ENCODE measurements at regions not wholly inside any gene's neighbourhood (a gene's known extent, or its start where the extent isn't known, plus 50 kb on each side); places are given as distances from the start of the nearest gene placed in this dataset.
A peak's percentile ranks its signal among the peaks of the same experiment; 100 is the strongest.

DNA sequence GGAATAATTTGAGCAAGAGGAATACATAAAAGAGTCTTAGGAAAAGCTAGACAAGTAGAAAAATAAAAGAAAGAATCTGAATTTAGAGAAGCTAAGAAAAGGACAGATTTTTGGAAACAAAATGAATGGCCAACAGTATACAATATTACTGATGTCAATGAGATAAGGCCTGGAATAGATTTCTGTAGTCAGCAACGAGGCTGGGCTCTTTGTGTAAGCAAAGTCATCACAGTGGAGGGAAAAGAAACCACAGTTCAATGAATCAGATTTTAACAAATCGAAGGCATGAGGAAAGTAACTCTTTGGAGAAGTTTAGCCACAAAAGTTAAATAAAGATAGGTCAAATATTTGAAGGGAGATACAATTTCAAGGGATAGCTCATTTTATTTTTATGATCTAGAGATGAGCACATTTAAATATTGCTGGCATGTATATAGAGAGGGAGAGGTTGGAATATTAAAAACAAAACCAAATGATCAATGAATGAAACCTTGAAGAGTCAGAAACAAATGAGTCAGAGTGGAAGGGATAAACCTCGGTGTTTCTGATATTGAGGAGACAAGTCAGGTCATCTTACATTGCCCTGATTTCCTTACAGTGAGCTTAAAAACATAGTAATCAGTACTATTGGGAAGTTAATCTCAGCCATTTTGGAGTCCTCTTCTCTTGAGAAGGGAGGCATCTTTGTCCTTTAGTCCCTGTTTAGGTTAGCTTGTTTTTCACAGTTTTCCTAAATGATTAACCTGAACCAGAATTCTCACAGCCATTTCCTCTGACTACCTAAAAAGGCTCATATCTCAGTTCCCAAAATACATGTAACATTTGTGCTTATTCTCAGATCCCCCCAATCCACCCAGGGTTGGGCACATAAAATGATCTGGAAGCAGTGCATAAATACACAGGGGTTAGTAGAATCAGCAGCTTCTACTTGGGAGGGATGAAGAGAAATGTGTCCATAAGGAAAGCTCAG lies 620.0 kb upstream of the B3GALT2 start:
- DNase-seq = no peak

DNA sequence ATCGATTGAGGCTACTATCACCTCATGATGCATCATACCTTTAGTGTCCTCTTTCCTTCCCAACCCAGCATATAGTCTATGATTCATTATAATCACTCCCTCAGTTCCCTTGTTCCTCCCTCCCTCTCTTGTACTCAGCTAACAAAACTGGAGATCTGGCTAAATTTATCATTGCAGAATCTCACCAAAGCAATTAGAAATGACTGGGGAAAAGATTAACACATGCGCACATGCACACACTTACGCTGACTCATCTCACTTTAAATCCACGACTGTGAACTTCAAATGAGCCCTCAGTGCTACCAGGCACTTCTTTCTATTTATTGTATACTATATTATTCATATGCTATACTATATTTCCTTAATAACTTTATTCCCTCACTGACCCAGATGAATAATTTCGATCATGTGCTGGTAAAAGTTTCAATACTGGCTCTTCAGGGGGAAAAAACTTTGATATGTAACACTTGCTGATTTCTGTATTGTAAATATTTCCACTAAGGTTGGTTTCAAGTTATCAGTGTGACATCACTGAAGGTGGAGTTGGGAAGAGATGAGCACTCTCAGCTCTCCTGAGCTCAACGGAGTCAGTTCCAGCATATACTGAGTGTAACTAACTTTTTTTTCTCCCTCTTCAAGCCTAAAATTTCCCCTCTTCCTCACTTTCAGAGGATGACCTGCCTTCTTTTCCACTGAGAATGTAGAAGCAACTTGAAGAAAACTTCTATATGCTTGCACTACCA lies 613.7 kb upstream of the B3GALT2 start:
- peak; percentile 3 for DNase-seq

DNA sequence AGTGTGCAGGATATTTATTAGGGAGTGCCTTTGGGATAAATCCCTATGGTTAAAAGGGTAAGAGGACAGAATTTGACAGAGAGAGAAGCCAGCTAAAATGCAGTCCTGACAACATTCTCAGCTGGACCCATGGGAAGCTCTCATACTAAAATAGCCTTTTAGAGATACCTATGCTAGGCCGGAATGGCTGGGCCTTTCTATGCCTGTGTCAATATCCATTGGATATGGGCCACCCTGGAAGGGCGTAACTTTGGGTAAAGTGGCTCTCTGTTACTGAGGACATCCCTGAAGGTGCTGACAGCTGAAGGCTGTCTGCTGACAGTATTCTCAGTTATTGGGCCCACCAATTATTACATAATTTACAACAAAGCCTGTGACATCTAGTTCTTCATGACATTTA lies 613.0 kb upstream of the B3GALT2 start:
- DNase-seq = no peak

DNA sequence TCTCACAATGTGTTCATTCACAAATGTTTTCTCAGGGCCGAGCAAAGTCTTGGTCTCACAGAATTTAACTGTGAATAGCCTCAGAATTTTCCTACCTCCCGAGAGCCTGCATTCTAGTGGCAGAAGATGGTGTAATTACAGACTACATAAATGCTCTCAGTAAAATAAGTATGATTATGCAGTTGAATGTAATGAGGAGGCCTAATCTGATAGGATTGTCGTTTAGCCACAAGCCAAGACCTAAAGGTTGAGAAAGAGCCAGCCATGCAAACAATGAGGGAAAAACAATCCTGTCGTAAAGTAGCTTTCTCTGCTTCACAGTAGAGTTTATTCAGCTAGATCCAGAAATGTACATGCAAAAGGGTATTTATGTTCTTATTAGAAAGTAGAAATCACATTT lies 607.8 kb upstream of the B3GALT2 start:
- no peak for DNase-seq

DNA sequence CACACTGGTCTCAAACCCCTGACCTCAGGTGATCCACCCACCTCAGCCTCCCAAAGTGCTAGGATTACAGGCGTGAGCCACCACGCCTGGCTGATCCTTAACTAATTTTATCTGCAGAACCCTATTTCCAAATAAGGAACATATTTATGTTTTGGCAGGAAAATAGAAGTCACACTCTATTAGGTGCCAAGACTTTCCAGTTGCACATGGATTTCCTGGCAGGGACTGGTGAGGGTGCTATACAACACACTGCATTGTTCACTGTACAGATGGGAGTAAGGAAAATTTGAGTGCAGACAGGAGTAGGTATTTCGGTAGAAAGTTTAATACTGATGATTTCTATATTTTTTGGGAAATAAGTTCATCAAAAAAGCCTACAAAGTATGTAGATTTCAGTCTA lies 605.3 kb upstream of the B3GALT2 start:
- DNase-seq = no peak

DNA sequence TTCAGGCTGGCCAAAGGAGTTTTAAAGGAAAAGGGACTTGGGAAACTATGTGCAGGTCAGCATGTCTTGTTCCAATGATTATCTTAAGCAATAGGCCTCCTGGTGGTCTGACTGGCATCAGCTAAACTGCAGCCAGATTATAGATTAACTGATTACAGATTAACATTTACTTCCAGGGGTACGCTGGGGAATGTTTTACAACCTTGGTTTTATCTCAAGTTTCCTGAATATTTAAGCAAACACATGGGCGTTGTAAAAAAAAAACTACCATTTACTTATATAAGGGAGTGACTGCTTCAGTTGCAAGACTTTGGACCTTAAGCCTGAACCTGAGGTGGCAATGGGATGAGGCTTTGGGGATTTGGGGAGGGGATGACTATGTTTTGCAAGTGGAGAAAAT lies 600.6 kb upstream of the B3GALT2 start:
- no peak for DNase-seq

DNA sequence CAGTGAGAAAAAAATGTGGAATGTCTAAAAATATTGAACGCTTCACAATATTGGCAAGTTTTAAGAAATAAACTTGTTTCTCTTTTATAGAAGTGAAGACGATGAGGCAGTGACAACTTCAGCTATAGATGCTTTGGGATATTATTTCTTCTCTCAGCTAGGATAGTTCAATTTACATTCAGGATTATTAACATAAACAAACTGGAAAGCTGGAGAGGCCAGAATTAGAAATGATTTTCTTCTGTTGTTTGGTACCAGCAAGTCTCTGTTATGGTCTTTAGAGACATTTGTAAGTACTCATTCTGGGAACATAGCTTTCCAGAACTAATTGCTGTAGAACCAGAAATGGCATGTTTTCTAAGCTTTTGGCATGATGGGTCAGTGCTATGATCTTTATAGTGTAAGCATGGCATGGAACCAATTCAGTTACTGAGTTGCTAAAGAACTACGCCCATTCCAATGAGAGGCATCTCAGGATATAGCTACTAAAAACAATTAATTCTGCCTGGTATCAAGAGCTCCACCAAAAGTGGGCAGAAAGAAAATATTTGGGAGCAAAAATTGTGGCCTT lies 599.5 kb upstream of the B3GALT2 start:
- no peak for DNase-seq

DNA sequence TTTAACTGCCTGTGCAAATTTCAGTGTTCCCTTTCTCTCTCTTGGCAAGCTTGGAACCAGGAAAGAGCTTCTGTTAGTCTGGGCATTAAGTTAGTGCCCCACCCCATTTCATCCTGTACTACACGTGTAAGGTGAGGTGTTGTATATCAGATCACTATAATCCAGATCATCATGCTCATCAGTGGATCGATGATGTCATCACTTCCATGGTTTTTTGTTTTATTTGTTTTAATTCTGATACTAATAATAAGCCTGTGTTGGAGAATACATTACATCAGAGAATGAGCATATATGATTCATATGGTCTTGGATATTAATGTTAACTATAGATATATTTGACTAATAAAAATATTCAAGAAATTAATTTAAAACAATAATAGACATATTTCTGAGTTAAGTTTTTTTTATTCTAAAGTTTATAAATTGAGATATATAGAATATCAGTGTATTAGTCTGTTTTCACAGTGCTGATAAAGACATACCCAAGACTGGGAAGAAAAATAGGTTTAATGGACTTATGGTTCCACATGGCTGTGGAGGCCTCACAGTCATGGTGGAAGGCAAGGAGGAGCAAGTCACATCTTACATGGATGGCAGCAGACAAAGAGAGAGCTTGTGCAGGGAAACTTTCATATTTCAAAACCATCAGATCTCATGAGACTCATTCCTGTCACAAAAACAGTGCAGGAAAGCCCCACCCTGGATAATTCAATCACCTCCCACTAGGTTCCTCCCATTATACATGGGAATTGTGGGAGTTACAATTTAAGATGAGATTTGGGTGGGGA lies 588.3 kb upstream of the B3GALT2 start:
- no peak for DNase-seq

DNA sequence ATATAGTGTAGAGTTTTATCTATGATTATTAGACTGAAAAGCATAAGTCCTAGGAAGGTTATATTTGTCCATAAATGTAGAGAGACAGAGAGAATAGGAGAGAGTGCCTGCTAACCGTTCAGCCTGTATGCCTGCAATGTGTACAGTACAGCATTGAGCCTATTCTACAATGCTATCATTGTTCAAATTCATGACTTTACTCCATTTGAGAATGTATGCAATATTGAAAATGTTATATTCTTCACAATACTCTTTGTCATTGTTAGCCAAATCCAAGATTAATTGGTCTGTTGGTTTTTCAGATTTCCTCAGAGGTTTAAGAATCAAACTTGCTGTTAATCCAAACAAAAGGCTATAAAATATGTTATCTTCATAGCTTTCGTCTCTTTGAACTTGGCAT lies 585.2 kb upstream of the B3GALT2 start:
- no peak for DNase-seq

DNA sequence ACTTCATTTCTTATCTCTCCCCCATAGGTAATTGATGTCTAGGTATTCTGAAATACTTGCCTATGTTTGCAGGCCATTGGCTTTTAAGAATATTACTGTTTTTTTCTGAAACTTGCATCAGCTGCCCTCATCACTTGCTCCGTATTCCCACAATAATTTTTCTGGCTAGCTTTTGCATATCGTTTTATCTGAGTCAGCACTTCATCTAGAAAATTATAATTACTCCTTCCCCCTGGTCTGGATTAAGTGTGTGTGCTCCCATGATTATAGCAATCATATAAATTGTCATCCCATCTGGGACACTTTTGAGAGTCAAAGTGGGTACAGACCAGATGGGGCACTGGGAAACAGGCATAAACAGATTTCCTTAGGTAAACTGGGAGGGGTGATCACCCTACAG lies 583.2 kb upstream of the B3GALT2 start:
- DNase-seq = no peak

DNA sequence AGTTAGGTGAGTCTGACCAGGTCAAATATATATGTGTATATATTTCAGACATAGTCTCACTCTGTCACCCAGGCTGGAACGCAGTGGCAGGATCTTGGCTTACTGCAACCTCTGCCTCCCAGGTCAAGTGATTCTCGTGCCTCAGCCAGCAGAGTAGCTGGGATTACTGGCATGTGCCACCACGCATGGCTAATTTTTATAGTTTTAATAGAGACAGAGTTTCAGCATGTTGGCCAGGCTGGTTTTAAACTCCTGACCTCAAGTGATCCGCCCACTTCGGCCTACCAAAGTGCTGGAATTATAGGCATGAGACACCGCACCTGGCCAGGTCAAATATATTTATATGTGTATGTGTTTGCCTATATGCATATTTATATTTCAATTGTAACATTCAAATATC lies 581.5 kb upstream of the B3GALT2 start:
- DNase-seq = no peak

DNA sequence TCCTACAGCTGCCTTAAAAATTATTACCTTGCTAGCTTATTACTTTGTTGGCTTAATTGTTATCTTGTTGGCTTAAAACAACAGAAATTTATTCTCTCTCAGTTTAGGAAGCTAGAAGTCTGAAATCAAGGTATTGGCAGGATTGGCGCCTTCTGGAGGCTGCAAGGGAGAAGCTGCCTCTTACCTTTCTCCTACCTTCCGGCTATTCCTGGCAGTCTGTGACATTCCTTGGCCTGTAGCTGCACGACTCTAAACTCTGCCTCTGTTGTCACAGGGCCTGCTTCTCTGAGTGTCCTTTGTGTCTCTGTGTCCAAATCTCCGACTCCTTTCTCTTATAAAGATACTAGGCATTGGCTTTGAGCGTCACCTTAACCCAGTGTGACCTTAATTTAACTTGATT lies 579.9 kb upstream of the B3GALT2 start:
- DNase-seq = no peak

DNA sequence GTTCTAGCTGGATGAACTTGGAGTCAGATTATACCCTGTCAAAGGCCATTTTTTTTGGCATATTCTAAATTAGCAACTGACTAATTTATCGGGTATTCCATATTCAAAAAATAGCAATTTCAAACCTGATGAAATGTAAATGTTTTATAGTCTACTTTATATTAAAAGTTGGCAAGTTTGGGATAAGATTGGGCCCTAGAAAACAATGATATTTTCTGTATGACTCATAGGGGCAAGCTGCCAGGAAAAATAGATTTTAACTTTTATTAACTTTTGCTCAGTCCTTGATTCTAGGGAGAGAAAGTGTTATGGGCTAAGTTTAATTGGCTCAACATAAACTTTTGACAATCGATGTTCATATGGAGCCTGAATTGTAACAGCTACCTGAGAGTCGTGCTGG lies 576.9 kb upstream of the B3GALT2 start:
- DNase-seq = no peak

DNA sequence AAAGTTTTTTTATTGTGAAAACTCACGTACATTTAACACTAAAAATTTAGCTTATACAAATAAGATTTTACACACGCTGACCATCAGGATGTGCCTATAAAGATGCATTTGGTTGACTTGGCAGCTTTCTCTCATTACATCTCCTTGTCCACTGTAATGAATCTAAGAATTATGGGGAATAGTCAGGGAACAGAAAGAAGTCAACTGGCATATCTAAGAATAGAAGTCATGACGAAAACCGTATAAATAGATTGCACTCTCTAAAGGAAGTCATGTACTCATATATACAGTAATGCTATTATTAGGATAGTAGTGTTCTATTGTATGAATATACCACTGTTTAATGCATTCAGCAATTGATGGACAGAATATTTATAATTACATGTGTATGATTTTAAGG lies 575.8 kb upstream of the B3GALT2 start:
- DNase-seq = no peak

DNA sequence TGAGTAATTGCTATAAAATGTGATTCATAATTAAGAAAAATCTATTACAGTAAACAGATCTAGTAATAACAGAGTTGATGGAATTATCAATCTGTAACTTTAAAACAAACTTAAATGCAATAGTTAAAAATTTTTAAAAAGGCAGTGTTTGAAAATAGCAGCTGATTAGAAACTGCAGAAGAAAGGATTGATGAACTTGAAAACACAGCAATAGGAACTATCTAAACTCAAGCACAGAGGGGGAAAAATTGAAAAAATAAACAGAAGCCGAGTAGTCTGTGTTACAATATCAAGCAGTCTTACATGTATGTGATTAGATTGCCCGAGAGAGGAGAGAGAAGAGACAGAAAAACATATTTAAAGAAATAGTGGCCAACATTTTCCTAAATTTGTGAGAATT lies 569.0 kb upstream of the B3GALT2 start:
- DNase-seq = no peak

DNA sequence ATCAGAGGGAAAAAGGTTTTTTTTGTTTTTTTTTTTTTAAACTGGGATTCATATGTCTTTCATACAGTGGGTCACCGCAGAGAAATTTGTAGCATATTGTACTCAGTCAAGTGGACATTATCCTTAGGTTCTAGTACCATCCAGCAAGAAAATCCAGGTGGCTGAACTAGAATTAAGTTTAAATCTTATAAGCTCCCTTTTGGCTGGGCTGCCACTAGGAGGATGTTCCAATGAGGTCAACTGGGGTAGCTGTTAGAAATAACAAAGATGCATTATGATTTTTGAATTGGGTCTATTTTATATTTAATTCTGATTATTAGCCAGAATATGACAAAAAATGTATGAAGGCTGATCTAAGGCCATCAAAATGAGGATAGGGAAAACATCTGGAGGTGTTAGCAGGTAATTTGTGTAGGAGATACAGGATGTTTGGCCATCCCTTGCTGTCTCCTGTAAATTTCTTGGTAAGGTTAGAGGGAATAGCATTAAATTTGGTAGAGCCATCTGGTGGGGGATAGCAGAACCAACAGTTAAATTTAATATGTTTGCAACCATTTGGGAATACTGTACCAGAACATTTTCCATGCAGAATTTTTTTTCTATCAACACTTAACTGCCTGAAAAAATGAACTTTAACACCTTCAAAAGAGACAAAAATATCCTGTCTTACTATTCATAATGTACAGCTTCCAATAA lies 568.5 kb upstream of the B3GALT2 start:
- DNase-seq = no peak

DNA sequence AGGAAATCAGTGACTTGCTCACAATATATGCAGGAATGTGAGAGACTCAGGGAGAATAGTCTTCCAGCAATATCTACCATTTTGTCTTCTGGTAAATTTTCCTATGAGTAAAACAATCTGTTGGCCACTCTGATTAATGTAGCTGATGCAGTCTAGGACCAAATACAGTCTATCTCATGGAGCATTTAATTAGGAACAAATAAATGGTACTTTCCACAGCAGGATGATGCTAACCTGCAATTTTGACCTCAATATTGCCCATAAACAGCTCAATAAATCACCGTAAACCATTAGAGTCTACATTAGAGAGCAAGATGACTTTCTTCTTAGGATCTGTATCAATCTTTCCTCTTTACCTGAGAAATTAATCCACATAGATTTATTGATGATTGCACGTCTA lies 567.7 kb upstream of the B3GALT2 start:
- DNase-seq = no peak

DNA sequence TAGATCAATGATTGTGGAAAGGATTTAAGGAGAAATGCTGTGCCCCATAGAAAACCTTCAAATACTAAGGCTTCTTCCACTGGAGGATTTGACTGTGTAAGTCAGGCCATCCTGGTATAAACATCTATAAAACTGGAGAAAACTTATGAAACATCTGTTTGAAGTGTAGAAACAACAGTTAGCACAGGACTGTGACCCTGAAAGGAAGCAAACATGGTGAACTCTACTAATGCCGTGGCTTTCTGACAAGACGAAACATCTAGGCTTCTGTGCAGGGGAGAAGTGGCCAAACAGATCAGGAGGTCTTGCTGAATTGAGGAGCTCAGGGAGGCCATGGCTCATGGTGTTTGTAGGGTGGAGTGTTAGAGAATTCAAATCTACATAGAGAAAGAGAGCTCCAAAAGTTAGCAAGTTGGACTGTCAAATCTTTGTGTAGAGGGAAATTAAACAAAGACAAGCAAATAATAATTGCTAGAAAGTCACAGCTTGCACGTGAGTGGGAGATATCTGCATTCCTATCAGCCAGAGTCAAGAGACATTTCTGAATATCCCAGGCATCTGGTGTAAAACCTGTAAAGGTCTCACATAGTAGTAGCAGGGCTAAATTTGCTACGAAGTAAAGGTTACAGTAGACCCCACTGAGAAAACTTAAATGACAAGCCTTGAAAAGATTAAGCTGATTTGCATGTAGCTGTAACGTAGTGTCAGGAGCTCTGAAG lies 566.8 kb upstream of the B3GALT2 start:
- no peak for DNase-seq

DNA sequence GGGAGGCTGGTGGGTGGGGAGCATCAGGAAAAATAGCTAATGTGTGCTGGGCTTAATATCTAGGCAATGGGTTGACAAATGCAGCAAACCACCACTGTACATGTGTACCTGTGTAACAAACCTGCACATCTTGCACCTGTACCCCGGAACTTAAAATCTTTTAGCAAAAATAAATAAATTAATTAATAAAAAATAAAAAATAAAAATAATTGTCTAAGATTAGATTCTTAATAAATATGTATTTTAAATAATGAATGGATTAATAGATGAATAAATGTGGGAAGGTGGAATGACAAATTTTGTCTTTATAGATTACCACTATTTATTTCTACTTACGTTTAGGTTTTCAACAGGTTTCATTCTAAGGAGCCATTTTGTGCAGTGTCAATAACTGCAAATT lies 563.5 kb upstream of the B3GALT2 start:
- DNase-seq = no peak

DNA sequence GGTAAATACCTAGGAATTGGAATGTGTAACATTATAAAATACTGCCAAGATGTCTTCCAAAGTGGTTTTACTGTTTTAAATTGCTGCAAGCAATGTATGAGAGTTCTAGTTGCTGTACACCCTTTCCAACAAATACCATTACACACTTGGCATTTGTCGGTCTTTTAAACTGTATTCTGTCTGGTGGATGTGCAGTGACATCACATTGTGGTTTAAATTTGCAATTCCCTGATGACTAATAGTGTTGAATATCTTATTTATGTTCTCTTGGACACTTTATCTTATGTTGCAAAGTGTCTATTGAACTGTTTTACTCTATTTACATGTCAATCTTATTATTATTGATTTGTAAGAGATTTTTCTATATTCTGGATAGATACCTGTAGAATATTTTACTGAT lies 561.2 kb upstream of the B3GALT2 start:
- no peak for DNase-seq

DNA sequence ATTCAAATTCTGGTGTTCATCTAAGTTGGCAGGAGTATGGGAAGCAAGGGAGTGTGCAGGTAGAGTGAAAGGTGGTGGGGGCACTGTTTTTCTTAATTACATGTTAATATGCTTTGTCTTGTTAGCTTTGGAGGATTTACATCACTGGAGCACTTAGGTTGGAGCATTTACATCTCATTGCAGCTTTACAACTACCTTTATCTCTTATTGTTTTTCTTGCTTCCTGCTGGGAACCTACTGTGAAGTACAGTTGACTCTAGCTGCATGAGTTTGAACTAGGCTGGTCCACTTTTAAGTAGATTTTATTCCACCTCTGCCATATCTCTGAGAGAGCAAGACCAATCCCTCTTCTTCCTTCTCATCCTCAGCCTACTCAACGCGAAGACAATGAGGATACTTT lies 554.8 kb upstream of the B3GALT2 start:
- no peak for DNase-seq

DNA sequence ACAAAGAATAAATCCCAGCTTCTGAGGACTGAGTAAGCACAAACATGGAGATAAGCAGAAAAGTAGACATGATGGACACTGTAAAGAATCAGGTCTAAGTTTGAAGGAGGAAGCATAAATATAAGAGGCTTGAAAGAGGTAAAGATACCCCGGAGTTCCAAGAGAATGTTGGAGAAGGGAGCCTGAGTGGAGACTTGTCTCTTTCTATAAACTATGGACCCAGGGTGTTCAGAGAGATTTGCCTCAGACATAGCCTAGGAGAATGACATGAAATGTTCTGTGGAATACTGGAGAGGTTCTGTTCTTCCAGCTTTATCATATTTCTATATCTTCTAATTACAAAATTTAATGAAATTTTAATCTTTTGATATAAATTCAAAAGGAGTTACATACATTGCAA lies 554.3 kb upstream of the B3GALT2 start:
- no peak for DNase-seq

Measured in T1000 (cell line).